HG03457 (cell line): ENCODE measurements at regions not wholly inside any gene's neighbourhood (a gene's known extent, or its start where the extent isn't known, plus 50 kb on each side); places are given as distances from the start of the nearest gene placed in this dataset.
"Not testable (repeated sequence)": the region's sequence is repeated elsewhere in the genome, so short reads cannot be mapped to it uniquely, and the experiment has no call there.

Source experiments
- ATAC-seq: cut with Tn5 transposase; IDR thresholded peaks from one replicate; pipeline ENCODE4 v1.9.1; 2021; ENCODE audit warnings: moderate number of reproducible peaks; ENCODE audit not compliant: unreplicated experiment

DNA sequence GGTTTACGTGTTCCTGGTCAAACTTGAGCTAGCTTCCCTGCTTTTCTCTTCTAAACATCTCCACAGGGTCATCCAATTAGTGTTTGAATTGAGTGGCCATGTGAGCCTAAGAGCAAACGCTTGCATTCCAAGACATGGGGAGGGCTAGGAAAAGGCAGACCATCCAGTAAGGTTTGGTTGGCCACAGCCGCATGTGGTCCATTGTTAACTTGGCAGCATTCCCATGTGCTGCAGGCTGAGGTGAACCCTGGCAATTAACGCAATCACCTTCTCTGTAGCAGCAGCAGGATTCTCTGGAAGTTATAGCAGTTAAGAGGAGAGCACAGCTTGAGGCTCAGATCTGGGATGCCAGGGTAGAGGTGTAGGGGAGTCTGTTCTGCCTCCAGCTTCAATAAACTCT is 502.2 kb upstream of the LMCD1 start:
- ATAC-seq = no peak

DNA sequence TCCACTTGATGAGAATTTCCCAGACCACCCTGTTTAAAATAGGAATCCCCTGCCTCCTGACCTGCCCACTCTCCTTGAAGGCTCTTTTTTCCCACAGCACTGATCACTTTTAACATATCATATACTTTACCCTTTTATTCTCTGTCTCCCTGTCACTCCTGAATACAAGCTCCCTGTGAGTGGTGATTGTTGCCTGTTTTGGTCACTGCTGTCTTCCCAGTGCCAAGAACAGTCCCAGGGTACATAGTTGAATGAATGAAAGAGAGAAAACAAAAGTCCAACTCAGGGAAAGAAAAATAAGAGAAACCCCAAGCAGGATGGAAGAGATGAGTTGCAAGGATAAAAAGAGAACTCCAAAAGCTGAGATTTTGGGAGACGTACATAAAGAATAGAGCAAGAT is 500.3 kb upstream of the LMCD1 start:
- ATAC-seq = no peak

DNA sequence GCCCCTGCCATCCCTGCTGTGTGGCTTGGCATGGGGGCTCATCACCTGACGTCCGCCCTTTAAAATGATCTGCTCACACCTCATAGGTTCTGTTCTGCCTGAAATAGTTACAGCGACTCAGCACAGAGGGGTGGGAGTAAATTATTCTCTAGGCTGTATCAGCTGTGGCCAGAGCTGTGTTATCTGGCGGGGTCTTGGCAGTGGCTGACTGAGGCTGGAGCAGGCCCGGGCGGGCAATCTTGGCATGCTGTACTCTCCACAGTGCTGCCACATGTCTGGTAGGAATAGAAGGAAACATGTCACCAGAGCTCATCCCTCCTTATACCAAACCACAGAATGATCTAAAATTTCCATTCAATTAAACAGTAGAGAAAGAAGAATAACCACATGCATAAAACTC is 499.9 kb upstream of the LMCD1 start:
- ATAC-seq = no peak

DNA sequence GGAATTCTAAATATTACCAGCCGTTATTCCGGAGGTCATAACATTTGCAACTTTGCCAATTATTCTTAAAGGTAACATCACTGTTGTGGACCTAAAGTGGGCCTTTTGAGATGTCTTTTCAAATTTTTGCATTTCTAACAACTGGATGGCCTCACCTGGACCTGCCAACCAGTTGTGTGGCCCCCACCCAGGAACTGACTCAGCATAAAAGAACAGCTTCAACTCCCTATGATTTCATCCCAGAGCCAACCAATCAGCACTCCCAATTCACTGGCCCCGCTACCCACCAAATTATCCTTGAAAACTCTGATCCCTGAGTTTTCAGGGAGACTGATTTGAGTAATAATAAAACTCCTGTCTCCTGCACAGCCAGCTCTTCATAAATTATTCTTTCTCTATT is 489.7 kb upstream of the LMCD1 start:
- ATAC-seq = no peak

DNA sequence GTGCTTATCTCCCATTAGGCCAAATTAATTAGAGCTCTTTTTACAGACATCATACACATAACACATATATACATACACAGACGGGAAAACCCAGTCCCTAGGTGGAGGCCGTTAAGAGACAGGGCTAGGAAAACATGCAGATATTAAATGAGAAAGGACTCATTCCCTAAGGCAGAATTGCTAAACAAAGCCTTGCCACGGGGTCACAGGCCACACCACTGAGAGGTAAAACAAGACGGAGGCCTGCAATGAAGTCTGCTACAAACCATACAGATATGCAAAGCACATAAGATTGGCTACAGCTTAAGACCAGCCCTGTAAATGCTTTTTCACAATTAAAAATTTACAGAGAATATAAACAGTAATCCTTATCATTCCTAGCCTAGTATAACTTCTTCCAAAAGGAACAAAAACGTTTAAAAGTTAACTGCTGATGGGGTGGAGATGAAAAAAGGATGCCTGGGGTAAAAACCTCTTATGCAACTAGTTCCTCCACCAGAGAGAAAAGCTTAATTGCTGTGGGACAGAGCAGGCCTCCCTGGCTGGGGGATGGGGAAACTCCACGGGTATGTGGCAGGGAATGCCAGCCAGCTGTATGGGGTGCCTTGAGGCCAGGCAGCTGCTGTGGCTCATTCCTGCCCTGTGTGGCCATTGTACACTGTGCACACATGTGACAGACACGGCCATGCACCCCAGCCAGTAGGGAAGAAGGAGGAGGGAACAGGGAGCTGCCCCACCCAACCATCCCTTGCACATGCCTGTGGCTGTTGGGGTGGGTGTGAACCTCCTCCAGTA is 481.4 kb upstream of the LMCD1 start:
- ATAC-seq = no peak

DNA sequence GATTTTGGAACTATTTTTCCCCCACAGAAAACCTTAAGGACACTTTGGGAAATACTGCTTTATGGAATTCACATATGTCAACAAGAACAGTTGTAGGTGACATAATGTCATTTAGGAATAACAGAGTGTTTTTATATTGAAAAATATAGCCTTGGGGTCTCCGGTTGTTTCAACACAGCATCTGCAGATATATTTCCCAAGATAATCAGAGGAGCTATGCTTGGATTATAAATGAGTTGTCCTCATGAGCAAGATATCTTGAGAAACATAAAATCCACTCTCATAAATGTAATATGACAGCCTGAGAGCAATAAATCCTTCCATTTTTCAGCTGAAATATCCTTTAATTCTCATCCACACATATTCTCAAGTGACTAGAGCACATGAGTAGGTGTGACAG is 473.7 kb upstream of the LMCD1 start:
- ATAC-seq = no peak

DNA sequence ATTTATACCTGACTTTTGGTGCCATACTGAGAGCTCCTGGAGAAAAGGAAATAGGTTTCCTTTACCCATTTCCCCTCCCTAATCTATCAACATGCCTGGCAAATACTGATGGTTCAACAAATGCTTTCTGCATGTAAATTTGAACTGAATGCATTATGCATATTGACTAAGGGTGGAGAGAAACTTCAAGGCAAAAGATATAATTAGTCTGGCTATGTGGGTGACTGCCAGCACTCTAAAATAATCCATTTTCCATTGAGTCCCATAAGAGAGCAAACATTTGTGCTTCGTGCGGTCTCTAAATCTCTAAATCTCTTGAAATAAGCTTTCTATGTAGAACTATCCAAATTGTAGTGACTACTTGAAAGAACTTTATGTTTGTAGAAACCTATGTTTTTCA is 451.3 kb upstream of the LMCD1 start:
- ATAC-seq = no peak

DNA sequence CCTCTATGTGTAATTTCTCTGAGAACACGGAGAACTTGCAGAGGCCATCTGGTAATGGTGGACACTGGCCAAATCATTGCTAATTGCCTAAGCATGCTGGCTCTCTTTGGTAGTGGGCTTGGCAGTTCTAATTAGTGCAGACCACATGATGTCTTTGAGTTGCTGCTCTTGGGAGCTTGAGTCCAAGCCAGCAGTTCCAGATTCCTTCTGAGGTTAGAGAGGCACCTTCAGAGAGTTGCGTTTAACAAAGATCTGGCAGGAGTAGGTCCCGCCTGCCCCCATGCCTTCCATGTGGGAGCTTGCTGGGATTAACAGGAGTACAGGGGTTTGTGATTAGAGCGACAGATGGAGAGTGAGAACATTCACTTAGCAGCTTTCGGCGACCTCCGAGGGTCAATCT is 449.0 kb upstream of the LMCD1 start:
- ATAC-seq = no peak

DNA sequence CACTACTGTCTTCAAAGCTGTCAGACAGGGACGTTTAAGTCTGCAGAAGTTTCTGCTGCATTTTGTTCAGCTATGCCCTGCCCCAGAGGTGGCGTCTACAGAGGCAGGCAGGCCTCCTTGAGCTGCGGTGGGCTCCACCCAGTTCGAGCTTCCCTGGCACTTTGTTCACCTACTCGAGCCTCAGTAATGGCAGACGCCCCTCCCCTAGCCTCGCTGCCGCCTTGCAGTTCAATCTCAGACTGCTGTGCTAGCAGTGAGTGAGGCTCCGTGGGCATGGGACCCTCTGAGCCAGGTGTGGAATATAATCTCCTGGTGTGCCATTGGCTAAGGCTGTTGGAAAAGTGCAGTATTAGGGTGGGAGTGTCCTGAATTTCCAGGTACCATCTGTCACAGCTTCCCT is 433.5 kb upstream of the LMCD1 start:
- not testable (repeated sequence) for ATAC-seq

DNA sequence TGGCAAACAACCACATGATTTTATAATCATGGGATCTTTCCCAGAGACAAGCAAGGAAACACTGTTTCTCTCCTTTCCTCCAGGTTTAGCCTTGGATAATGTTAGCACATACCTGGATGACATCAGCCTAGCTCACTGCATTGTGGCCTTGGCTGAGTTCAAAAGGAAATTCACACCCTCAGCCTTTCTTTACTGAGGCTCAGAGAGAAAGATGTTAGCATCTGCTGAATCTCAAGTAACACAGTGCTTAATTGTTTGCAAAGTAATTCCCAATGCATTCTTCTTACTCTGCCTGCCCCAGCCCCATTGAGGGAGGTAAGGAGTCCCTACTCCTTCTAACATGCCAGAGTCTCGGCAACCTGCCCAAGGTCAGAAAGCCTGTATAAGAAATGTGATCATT is 432.2 kb upstream of the LMCD1 start:
- ATAC-seq = no peak

DNA sequence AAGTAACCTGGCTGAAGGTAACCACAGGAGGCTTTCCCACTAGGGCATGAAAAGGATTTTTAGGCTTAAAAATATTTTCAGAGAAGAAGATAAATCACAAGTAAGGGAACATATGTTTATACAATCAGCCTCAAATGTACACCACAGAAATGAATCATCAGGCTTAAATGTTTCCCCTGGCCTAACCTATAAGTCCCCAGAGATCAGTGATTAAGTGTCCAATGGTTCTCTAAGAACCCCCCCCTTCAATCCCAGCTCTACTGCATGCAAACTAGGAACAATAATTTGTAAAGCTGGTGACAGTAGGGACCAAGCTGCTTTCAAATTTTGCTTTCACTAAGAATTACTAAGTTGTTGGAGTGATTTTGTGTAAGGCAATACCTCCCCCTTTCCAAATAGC is 431.6 kb upstream of the LMCD1 start:
- ATAC-seq = no peak

DNA sequence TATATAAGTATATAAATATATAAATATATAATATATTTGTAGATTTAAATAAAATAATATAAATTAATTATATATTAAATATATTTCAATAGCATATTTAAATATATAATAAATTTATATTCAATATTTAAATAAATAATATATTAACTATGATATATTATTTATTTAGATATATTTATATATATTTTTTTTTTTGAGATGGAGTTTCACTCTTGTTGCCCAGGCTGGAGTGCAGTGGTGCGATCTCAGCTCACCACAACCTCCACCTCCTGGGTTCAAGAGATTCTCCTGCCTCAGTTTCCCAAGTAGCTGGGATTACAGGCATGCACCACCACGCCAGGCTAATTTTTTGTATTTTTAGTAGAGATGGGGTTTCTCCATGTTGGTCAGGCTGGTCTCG is 426.9 kb upstream of the LMCD1 start:
- not testable (repeated sequence) for ATAC-seq

DNA sequence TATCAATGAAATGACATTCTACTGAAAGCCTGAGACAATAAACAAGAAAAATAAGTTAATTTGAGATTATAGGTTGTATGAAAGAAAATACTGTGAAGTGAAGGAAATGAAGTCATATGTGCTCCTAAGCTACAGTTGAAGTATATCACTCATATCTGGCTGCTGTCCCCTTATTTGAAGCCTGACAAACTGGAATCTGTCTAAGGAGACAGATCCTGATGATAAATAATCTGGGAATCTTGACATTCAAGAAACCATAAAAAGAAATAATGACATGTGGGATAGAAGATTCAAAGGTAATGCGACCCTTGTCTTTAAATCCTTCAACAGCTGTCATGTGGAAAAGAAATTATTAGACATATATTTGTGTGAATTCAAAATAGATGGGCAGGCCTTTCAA is 424.5 kb upstream of the LMCD1 start:
- no peak for ATAC-seq

DNA sequence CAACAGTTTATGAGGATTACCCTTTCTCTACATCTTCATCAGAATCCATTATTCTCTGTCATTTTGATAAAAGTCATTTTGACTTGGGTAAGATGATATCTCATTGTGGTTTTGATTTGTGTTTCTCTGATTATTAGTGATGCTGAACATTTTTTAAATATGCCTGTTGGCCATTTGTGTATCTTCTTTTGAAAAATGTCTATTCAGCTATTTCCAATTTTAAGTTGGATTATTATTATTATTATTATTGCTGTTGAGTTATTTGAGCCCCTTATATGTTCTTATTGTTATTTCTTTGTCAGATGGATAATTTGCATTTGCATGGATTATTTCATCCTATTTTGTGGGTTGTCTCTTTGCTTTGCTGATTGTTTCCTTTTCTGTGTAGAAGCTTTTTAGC is 421.2 kb upstream of the LMCD1 start:
- no peak for ATAC-seq

DNA sequence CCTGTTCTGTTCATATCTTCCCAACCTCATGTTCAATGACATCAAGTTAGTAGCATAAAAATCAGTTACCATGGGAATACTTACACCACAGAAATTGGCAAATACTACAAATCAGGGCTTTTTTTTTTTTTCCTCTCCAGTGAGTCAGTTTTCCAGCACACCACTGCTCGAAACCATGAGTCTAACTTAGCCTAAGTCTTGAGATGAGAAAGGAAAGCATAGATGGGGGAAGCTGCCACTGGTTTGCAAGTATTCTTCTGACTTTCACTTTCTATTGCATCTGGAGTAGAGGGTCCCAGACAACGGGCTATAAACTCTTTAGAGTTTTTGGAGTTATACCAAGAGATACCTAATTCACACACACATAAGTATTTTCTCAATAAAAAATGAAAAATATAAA is 416.1 kb upstream of the LMCD1 start:
- no peak for ATAC-seq

DNA sequence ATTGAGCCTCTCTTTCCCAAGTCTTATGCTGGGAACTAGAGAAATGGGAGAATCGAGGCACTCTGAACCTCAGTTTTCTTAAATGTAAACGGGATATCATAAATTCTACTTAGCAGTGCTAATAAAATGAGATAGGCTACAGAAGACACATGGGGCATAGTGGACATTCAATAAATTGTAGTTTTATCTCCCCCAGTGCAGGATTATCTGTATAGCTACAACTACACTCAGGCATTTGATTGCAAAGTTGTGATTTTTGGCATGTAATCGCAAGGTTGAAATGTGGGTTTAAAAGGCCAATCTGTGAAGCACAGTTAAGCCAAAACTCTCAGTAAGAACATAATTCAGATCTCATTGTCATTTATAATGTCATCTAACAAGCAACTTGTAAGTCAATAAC is 413.7 kb upstream of the LMCD1 start:
- no peak for ATAC-seq

DNA sequence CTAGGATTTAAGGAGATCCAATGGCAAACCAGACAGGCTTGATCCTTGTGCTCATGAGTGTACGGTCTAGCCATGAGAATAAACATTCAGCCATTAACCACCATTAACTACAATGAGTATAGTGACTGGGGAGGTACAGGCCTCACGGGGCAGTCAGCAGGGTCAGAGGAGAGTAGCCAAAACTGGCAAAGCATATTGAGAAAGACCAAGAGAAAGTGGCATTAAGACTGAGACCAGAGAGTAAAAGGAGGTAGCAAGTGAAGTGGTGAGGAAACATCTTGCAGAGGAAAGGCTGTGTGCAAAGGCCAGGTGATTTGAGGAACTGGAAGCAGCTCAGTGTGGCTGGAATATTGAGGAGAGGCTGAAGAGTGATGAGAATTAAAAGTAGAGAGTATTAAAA is 407.2 kb upstream of the LMCD1 start:
- ATAC-seq = no peak

DNA sequence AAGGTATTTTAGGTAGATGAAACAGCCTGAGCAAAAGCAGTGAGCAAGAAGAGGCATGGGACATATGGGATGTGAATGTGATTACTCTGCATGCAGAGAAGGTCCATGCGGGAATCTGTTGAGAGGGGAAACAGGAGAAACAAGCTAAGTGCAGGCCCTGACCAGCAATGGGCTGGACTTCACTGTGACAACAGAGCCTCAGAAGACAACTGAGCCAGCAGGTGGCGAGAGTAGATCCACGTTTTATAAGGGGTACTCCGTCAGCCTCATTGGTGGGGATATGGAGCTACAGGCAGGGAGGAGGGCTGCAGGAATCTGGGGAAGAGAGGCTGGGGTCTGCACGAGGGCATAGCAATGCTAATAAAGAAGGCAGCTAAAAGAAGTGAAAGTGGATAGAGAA is 405.9 kb upstream of the LMCD1 start:
- ATAC-seq = no peak

DNA sequence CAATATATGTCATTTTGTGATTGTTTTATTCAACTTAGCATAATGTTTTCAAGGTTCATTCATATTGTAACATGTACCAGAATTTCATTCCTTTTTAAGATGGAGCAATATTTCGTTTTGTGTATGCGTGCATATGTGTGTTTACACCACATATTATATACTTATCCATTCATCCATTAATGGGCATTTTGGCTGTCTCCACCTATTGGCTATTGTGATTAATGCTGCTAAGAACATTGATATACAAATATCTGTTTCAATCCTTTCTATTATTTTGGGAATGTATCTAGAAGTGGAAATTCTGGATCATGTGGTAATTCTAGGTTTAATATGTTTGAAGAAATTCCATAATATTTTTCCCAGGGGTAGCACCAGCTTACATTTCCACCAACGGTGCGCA is 403.9 kb upstream of the LMCD1 start:
- ATAC-seq = no peak

DNA sequence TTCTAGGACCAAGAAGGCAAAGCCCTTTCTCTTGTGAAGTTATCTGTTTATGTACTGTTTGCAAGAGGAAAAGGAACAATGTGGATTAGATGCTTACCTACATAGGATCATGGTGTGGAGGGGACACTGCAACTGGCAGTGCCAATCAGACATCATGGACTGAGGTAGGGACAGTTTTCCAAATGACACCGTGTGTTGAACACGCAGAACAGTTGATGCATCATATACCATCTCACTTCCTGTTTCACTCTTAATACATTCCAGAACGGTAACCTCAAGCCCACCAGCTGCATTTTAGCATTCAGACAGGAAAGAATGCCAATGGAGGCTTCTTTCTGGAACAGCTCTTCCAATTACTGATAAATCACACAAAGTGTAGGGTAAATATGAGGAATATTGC is 397.7 kb upstream of the LMCD1 start:
- no peak for ATAC-seq

DNA sequence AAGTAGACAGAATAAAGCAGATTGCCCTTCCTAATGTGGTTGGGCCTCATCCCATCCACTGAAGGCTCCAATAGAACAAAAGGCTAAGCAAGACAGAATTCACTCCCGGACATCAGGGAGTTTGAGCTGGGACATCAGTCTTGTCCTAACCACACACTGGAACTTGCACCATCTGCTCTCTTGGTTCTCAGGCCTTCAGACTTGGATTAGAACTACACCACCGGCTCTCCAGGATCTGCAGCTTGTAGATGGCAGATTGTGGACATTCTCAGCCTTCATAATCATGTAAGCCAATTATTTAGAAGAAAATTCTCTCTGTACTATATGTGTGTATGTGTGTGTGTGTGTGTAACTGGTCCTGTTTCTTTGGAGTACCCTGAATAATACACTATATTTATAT is 394.7 kb upstream of the LMCD1 start:
- ATAC-seq = no peak

DNA sequence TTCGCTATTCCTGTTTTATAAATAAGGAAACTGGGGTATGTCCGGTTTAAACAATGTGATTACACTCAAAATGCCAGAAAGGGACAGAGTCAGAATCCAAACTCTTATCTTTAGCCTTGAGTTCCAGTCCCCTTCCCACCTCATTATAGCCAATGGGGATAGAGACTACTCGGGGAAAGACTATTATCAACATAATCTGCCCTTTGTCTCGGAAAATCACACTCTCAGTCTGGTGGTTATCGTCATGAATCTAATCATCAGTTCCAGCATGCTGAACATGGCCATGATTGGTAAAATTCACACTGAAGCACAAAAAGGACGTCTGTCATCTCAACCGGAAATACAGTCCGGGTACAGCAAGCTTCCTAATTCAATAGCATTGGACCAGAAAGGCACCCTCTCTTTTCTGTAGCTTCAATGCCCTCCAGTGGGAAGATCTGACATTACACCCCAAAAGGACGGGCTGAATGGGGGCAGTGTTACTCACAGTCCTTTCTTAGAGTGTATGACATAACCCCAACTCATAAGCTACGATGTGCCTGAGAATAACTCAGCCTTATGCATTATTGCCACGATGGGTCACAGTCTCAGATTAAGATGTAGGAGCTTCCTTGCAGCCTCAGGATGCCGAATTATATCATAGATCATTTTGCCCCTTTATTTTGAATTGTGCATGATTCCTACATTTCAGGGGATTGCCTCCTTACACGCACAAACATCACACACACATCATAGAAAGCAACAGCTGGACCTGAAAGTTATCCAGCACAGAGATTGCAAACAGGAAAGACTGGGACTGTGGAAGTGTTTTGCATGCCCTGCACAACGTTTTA is 390.4 kb upstream of the LMCD1 start:
- peak; percentile 93 for ATAC-seq
